Aorta (tissue), 5 donors: ENCODE measurements at regions not wholly inside any gene's neighbourhood (a gene's known extent, or its start where the extent isn't known, plus 50 kb on each side); places are given as distances from the start of the nearest gene placed in this dataset.

Experiments
- ATAC-seq: fragments of 200-7000 bp; cut with Tn5 transposase; one replicate; pipeline ENCODE4 v1.9.1; 2022; ENCODE audit warnings: moderate library complexity; ENCODE audit not compliant: low FRiP score
- DNase-seq, 2 donors: peaks; one replicate each; pipeline ENCODE4 v3.0.0-alpha.2; 2020
- H3K27ac ChIP-seq, 2 donors: one replicate each; pipeline ENCODE4 v1.5.1; 2013; ENCODE audit warnings: low read length in 2 of 2, mild to moderate bottlenecking in 2 of 2, moderate library complexity in 2 of 2, control low read depth in 1 of 2, inconsistent platforms in 1 of 2, low read depth in 1 of 2
- H3K27me3 ChIP-seq, 2 donors: one replicate each; pipeline ENCODE4 v1.6.1; 2013; ENCODE audit warnings: control low read depth in 1 of 2, low read length in 1 of 2, mild to moderate bottlenecking in 1 of 2, moderate library complexity in 1 of 2; ENCODE audit not compliant: insufficient read depth in 2 of 2, control insufficient read depth in 1 of 2
- H3K36me3 ChIP-seq, 2 donors: one replicate each; pipeline ENCODE4 v1.6.1; 2013; ENCODE audit warnings: control low read depth in 1 of 2, low read length in 1 of 2, mild to moderate bottlenecking in 1 of 2; ENCODE audit not compliant: insufficient read depth in 2 of 2, control insufficient read depth in 1 of 2
- H3K4me1 ChIP-seq, 2 donors: one replicate each; pipeline ENCODE4 v1.6.1; 2013; ENCODE audit warnings: low read length in 2 of 2, control low read depth in 1 of 2, mild to moderate bottlenecking in 1 of 2, moderate library complexity in 1 of 2; ENCODE audit not compliant: insufficient read depth in 2 of 2, control insufficient read depth in 1 of 2
- H3K4me3 ChIP-seq, 2 donors: one replicate each; pipeline ENCODE4 v1.5.1; 2013; ENCODE audit warnings: low read length in 2 of 2, control low read depth in 1 of 2, mild to moderate bottlenecking in 1 of 2
- H3K9me3 ChIP-seq: one replicate; pipeline ENCODE4 v1.6.1; 2013; ENCODE audit warnings: mild to moderate bottlenecking, low read length; ENCODE audit not compliant: control insufficient read depth
- WGBS, 2 donors: extraction: QIAGEN DNeasy Blood & Tissue Kit; methylation state at CpG; one replicate each; pipeline ENCODE4 v1.1.7; 2013; 5-methylcytosine and 5-hydroxymethylcytosine counted together
- intact Hi-C, 2 donors: fragments of 100-400 bp; cut with DNase I; formaldehyde crosslinking; loops; one replicate each; pipeline versions ENCODE4 v1.14.2 to v1.15.0; 2022
- donor health status: healthy with polysubstance abuse.
- donor health status: Bipolar disorder and iron deficiency.
- donor health status: DM: no; HTN: no; CAD: no.
- donor health status: DM: no; HTN: no; CAD: no.
- donor health status: DM: yes; HTN: yes; CAD: no.

DNA sequence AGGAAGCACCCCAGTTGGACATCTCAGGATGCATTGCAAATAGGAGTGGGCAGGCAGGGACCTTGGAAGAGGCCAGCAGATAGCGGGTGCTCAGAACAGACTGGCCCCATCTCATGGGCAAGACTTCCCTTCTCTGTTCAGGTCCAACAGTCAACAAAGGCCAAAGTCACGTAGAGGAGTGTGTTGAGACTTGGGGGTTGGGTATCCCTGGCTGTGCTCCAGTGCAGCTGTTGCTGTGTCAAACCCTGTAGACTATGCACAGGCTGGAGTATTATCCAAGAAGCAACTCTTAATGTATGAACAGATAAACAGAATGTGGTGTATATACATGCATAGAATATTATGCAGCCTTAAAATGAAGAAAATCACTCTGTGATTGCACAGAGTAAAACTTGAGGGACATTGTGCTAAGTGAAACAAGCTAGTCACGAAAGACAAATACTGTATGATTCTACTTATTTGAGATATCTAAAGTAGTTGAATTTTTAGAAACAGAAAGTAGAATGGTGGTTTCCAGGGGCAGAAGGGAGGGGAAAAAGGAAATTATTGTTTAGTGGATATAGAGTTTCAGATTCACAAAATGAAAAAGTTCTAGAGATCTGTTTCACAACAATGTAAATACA is 192.1 kb upstream of the LCORL start:
- intact Hi-C loops = no loop called here
- peaks cover 1% of the 10 kb centered on the region for H3K9me3 ChIP-seq
- DNase-seq = no peak
- WGBS, 2 donors = 62 to 66% methylated on average over 3 of the region's 3 CpGs
- H3K27me3 ChIP-seq = no peaks in the 10 kb centered on the region
- no peak overlapping the region for H3K4me3 ChIP-seq
- no peaks in the 10 kb centered on the region for H3K36me3 ChIP-seq
- no peak overlapping the region for H3K27ac ChIP-seq
- no peaks in the 10 kb centered on the region for H3K4me1 ChIP-seq
- no peak for ATAC-seq

DNA sequence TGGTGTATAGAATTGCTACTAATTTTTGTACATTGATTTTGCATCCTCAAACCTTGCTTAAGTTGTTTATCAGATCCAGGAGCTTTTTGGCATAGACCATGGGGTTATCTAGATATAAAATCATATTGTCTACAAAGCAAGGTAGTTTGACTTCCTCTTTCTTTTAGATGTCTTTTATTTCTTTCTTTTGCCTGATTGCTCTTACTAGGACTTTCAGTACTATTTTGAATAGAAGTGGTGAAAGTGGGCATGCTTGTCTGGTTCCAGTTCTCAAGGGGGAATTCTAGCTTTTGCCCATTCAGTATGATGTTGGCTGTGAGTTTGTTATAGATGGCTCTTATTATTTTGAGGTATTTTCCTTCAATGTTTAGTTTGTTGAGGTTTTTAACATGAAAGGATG is 187.9 kb upstream of the LCORL start:
- Histone ChIP-seq H3K36me3 (no peaks in the 10 kb centered on the region), H3K27ac (no peak overlapping the region), H3K9me3 (no peaks in the 10 kb centered on the region), H3K27me3 (no peaks in the 10 kb centered on the region), H3K4me3 (no peak overlapping the region), H3K4me1 (no peaks in the 10 kb centered on the region)
- intact Hi-C loops = no loop called here
- ATAC-seq (no peak), DNase-seq (no peak)

DNA sequence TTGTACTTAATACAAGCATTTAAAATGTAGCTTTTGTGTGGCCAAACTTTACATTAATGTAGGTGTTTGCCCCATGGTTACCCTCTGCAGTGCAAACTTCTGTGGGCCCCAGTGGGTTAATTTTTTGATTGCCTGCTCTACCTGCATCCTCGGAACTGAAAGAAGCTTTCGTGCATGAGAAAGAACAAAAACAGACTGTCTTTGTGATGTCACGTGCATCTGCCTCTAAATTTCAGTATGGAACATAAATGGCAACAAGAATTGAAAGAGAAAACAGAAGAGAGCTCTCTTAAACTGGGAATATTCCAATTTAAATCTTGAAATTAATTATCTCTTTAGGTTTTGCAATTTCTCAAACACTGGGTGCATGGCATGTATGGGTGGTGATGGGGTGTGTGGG is 182.4 kb upstream of the LCORL start:
- no peak for DNase-seq
- no peak for ATAC-seq
- Histone ChIP-seq H3K27me3 (no peaks in the 10 kb centered on the region), H3K4me1 (no peaks in the 10 kb centered on the region), H3K36me3 (no peaks in the 10 kb centered on the region), H3K4me3 (no peak overlapping the region), H3K9me3 (no peaks in the 10 kb centered on the region), H3K27ac (no peak overlapping the region)
- intact Hi-C loops = no loop called here
- 21 to 29% methylated on average over 3 of the region's 3 CpGs for WGBS, 2 donors

DNA sequence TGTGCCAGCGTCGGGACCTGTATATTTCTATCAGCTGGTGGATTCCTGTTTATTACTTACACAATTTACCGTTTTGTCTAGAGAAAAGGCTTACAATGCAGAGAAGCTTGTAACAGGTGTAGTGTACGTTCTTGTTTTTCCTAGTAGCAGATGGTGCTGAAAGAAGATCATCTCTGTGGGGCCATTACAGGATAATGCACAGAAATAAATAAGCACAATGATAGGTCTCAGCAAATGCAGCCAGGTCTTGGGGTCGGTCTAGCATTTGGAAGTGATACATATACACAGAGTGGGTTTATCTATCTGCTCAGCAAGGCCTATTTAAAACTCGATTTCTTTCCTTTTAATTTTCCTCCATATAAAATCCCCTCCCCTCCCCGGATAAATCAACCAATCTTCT is 180.9 kb upstream of the LCORL start:
- WGBS, 2 donors = 80 to 83% methylated on average over 7 of the region's 7 CpGs

DNA sequence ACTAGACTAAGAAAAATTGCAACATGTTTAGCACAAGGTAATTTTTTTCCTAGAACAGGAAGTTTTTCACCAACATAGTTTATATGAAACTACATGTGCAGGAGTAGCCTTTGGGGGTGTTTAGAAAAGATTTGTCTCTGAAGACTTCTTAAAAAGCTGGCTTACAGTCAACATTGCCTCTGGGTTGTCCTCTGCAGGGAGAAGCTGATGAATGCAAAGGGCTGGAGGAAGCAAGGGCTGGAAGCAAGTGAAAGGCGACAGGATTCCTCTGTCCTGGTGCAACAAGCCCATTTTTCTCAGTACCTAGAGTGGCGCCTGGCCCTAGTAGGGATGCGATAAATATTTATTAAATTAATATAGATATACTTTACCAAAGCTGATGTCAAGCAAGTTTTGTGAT is 180.3 kb upstream of the LCORL start:
- Histone ChIP-seq H3K4me3 (no peak overlapping the region), H3K9me3 (no peaks in the 10 kb centered on the region), H3K27ac (no peak overlapping the region), H3K4me1 (no peaks in the 10 kb centered on the region), H3K27me3 (no peaks in the 10 kb centered on the region), H3K36me3 (no peaks in the 10 kb centered on the region)
- intact Hi-C loops = no loop called here
- 85 to 89% methylated on average over 3 of the region's 3 CpGs for WGBS, 2 donors
- DNase-seq (no peak), ATAC-seq (no peak)

More for the DNA sequence above, 180.9 kb upstream of the LCORL start:
- Histone ChIP-seq H3K27ac (no peak overlapping the region), H3K27me3 (no peaks in the 10 kb centered on the region), H3K9me3 (no peaks in the 10 kb centered on the region), H3K36me3 (no peaks in the 10 kb centered on the region), H3K4me1 (no peaks in the 10 kb centered on the region), H3K4me3 (no peak overlapping the region)
- DNase-seq (no peak), ATAC-seq (no peak)
- intact Hi-C loops = no loop called here

DNA sequence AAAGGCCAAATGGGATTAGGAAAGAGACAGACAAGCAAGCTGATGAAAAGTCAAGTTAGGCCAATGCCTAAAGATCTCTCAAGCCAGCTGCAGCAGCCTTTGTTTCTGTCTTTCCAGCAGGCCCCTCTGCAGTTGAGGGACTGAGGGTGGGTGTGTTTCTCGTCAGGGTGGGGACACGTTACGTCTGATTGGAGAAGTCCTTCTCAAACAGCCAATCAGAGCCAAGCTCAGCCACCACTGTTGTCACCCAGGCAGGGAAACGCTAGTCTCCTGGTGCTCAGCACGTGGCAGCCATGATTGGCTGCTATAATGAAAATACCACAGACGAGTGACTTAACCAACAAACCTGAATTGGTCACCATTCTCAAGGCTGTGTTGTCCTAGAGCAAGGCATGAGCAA is 177.1 kb upstream of the LCORL start:
- WGBS, 2 donors = 69 to 83% methylated on average over 6 of the region's 6 CpGs
- Histone ChIP-seq H3K27me3 (no peaks in the 10 kb centered on the region), H3K4me3 (no peak overlapping the region), H3K27ac (no peak overlapping the region), H3K4me1 (no peaks in the 10 kb centered on the region), H3K36me3 (no peaks in the 10 kb centered on the region), H3K9me3 (no peaks in the 10 kb centered on the region)
- intact Hi-C loops = no loop called here
- ATAC-seq = no peak
- no peak for DNase-seq

DNA sequence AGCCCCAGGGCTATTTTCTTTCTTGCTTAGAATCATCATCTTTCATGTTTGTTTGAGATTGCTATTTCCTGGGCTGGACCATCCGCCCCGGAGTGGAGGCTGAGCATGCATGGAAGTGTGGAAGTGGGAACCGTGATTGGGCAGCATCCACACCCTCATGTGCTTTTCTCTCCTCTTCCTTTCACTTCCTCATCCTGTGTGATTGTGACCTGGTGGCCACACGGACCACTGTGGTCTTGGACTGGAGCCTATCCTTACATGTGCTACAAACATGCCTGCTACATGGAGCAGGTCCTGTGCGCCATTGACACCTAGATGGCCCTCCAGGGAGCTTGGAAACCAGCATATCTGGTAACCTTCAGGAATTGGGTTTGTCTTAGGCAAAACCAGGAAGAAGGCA is 175.9 kb upstream of the LCORL start:
- WGBS, 2 donors = 51 to 58% methylated on average over 5 of the region's 5 CpGs
- no peak for ATAC-seq
- Histone ChIP-seq H3K9me3 (no peaks in the 10 kb centered on the region), H3K4me3 (no peak overlapping the region), H3K36me3 (no peaks in the 10 kb centered on the region), H3K27me3 (no peaks in the 10 kb centered on the region), H3K4me1 (no peaks in the 10 kb centered on the region), H3K27ac (no peak overlapping the region)
- intact Hi-C loops = no loop called here
- no peak for DNase-seq

DNA sequence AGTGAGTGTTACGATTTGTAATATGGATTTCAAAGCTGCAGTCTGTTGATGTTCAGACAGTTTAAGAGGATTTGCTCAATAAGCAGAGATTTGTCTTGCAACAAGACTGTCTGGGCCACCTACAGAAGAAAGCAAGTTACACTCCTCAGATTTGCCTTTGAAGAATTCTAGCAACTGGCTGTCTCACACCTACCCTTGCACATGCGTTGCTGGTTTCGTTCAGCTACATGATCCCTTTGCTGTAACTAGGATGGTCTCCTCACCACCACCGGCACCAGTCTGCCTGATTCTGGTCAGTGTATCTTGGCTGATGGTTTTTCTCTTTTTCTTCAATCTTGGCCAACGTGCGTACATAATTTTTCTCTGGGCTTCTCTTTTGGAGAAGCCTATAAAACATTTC is 172.7 kb upstream of the LCORL start:
- H3K4me3 ChIP-seq = no peak overlapping the region
- intact Hi-C loops = no loop called here
- no peaks in the 10 kb centered on the region for H3K36me3 ChIP-seq
- 51 to 55% methylated on average over 6 of the region's 6 CpGs for WGBS, 2 donors
- DNase-seq = no peak
- H3K4me1 ChIP-seq = no peaks in the 10 kb centered on the region
- H3K27me3 ChIP-seq = no peaks in the 10 kb centered on the region
- no peaks in the 10 kb centered on the region for H3K9me3 ChIP-seq
- no peak for ATAC-seq
- no peak overlapping the region for H3K27ac ChIP-seq

DNA sequence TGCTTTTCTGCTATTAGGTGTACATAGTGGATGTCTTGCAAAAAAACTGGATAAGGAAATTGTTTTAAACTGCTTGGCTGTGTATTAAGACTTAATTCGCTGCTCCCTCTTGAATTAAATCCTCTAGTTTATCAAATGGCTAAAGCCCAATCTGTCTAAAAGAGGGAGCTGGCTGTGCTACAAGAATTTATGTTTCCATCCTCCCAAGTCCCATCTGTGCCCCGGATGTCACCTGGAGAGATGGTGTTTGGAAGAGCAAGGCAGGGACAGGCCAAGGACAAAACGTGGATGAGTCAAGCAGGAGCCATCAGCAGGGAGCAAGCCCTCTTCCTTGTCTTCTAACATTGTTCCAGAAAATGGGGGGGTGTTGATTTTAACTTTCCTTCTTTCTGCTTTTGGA is 171.3 kb upstream of the LCORL start:
- DNase-seq = no peak
- Histone ChIP-seq H3K9me3 (no peaks in the 10 kb centered on the region), H3K27ac (no peak overlapping the region), H3K4me1 (no peaks in the 10 kb centered on the region), H3K4me3 (no peak overlapping the region), H3K36me3 (no peaks in the 10 kb centered on the region), H3K27me3 (no peaks in the 10 kb centered on the region)
- WGBS, 2 donors = 55 to 58% methylated on average over 3 of the region's 3 CpGs
- intact Hi-C loops = no loop called here
- ATAC-seq = no peak
